SK-N-MC (cell line): ENCODE measurements at regions not wholly inside any gene's neighbourhood (a gene's known extent, or its start where the extent isn't known, plus 50 kb on each side); places are given as distances from the start of the nearest gene placed in this dataset.

Experiments
- EZH2 ChIP-seq: fragments of 200-600 bp; sonication (generic); IDR thresholded peaks from one replicate; pipeline ENCODE4 v1.6.1; 2017; ENCODE audit warnings: antibody characterized with exemption
- POLR2AphosphoS5 ChIP-seq: IDR thresholded peaks from 2 replicates; pipeline ENCODE4 v1.6.1; 2012; ENCODE audit warnings: mild to moderate bottlenecking, low read depth, low read length, borderline replicate concordance

DNA sequence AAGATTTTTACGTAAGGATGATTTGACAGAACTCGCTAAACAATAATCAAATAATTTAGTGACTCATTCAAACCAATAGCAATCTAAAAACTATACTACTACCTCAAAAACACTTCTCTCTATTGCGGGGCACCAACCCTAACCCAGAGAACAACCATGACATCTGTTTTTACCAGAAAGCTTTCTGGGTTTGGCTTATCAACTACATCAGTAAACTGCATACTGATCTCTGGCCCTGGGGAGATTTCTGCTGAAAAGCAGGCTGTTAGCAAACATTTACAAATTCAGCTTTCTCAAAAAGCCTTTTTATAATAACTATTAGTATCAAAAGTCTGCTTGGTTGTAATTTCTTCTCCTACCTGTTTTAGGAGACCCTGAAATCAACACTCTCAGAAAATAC lies 144.5 kb upstream of the ZWINT start:
- TF ChIP-seq EZH2 (no peak), POLR2AphosphoS5 (no peak)
